ENCODE measurements at regions not wholly inside any gene's neighbourhood (a gene's known extent, or its start where the extent isn't known, plus 50 kb on each side); places are given as distances from the start of the nearest gene placed in this dataset.

DNA sequence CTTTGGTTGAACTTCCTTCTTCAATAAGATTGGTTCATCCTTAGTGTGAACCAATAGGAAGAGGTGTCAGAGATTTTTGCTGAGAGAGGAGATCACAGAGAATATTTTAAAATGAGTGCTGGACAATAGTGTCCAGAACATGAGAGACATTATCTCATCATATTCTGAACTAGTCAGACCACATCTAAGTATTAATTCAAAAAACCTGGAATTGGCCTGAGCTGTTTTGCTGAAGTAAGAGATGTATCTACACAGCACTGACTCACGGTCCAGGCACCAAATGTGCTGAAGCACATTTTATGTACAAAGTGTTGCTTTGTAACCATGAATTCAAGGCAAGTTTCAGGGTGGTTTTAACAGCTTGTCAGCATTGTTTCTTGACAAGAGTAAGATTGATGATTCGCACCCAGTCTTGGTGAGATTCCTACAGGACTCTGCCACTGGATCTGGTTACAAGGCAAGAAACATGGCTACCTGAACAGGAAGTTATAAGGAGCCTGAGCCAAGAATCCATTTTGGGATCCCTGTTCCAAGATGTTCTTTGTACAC, 178.2 kb upstream of the HEY2 start:
- no peak overlapping the region for H2AFZ ChIP-seq (ENCODE audit: insufficient read depth, low read depth, low read length, poor library complexity, severe bottlenecking)
- WGBS (ENCODE audit: insufficient coverage), result 84% methylated on average over 2 of the region's 2 CpGs

DNA sequence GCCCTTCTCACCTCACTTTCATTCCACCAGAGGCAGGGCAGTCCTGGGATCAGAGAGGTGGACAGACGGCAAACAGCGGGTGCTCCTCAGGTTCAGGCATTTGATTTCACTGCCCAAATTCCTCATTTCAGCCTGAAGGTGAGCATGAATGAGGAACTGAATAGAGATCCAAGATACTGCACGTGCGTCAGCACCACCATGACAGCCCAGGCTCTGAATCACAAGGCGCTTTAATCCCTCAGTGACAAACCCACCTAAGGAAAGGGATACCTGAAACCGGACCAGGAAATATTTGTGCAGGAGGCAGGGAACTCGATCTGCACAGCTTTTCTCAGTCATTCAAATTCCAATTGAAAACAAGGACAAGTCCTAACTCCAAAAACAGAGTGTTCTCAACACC, 174.8 kb upstream of the HEY2 start:
- Mint-ChIP-seq H3K27me3 (ENCODE audit: low read depth in 3 of 3) (peaks cover 1 to 3% (median 3%) of the 10 kb centered on the region in 3 donors), H3K27ac (no peak overlapping the region)

More for the DNA sequence above, 178.2 kb upstream of the HEY2 start:
- no peaks in the 10 kb centered on the region for H4K20me1 ChIP-seq (ENCODE audit: insufficient read depth, low read length)
- H3K27me3 Mint-ChIP-seq (ENCODE audit: low read depth in 3 of 3), result peaks cover 1 to 7% (median 5%) of the 10 kb centered on the region in 3 donors
- H3K9me3 Mint-ChIP-seq, result peaks cover 0 to 1% (median 0%) of the 10 kb centered on the region in 7 donors
- no peak overlapping the region for H3K4me3 ChIP-seq (replicated peaks in 1 of 3; ENCODE audit: low read depth in 2 of 3, low read length in 3 of 3)
- DNase-seq, result no peak
- H3K4me1 ChIP-seq (ENCODE audit: control insufficient read depth in 1 of 2, insufficient read depth in 2 of 2, low read length in 2 of 2), result no peaks in the 10 kb centered on the region
- no peaks in the 10 kb centered on the region for H3K36me3 ChIP-seq (replicated peaks in 1 of 2; ENCODE audit: control insufficient read depth in 1 of 2, insufficient read depth in 2 of 2, low read length in 2 of 2)
- no peak overlapping the region for H3K4me2 ChIP-seq (replicated peaks; ENCODE audit: extremely low read depth, low read length, poor library complexity, severe bottlenecking)
- no peaks in the 10 kb centered on the region for H3K9me3 ChIP-seq (replicated peaks in 1 of 2; ENCODE audit: control insufficient read depth in 1 of 2, insufficient read depth in 1 of 2, low read length in 2 of 2)
- no peaks in the 10 kb centered on the region for H3K79me2 ChIP-seq (ENCODE audit: insufficient read depth, low read length)
- no peaks in the 10 kb centered on the region for H3K36me3 Mint-ChIP-seq
- no peak overlapping the region for H3K27ac ChIP-seq (ENCODE audit: low read depth in 1 of 2, low read length in 2 of 2)
- H3K9ac ChIP-seq (ENCODE audit: insufficient read depth, low read length, poor library complexity, severe bottlenecking), result no peak overlapping the region
- no peak overlapping the region for H3K4me3 Mint-ChIP-seq
- H3K4me1 Mint-ChIP-seq, result no peaks in the 10 kb centered on the region
- TF ChIP-seq, protein P1, sequence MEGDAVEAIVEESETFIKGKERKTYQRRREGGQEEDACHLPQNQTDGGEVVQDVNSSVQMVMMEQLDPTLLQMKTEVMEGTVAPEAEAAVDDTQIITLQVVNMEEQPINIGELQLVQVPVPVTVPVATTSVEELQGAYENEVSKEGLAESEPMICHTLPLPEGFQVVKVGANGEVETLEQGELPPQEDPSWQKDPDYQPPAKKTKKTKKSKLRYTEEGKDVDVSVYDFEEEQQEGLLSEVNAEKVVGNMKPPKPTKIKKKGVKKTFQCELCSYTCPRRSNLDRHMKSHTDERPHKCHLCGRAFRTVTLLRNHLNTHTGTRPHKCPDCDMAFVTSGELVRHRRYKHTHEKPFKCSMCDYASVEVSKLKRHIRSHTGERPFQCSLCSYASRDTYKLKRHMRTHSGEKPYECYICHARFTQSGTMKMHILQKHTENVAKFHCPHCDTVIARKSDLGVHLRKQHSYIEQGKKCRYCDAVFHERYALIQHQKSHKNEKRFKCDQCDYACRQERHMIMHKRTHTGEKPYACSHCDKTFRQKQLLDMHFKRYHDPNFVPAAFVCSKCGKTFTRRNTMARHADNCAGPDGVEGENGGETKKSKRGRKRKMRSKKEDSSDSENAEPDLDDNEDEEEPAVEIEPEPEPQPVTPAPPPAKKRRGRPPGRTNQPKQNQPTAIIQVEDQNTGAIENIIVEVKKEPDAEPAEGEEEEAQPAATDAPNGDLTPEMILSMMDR (IDR thresholded peaks at IDR 0.05), result no peak
- intact Hi-C loops (cut with micrococcal nuclease), result no loop called here
- no peaks in the 10 kb centered on the region for H3K27me3 ChIP-seq (ENCODE audit: control insufficient read depth in 2 of 2, insufficient read depth in 2 of 2, low read length in 2 of 2)
- H3K27ac Mint-ChIP-seq, result no peak overlapping the region

More for the DNA sequence above, 174.8 kb upstream of the HEY2 start:
- no peaks in the 10 kb centered on the region for H3K9me3 ChIP-seq (replicated peaks in 1 of 2; ENCODE audit: control insufficient read depth in 1 of 2, insufficient read depth in 1 of 2, low read length in 2 of 2)
- intact Hi-C loops (cut with micrococcal nuclease), result no loop called here
- no peaks in the 10 kb centered on the region for H3K36me3 ChIP-seq (replicated peaks in 1 of 2; ENCODE audit: control insufficient read depth in 1 of 2, insufficient read depth in 2 of 2, low read length in 2 of 2)
- Mint-ChIP-seq H3K4me1 (no peaks in the 10 kb centered on the region), H3K36me3 (no peaks in the 10 kb centered on the region), H3K4me3 (no peak overlapping the region), H3K9me3 (peaks cover 0 to 4% (median 0%) of the 10 kb centered on the region in 7 donors)
- H3K4me2 ChIP-seq (replicated peaks; ENCODE audit: extremely low read depth, low read length, poor library complexity, severe bottlenecking), result no peak overlapping the region
- 78% methylated on average over 3 of the region's 7 CpGs for WGBS (ENCODE audit: insufficient coverage)
- no peaks in the 10 kb centered on the region for H3K27me3 ChIP-seq (ENCODE audit: control insufficient read depth in 2 of 2, insufficient read depth in 2 of 2, low read length in 2 of 2)
- H3K27ac ChIP-seq (ENCODE audit: low read depth in 1 of 2, low read length in 2 of 2), result no peak overlapping the region
- H2AFZ ChIP-seq (ENCODE audit: insufficient read depth, low read depth, low read length, poor library complexity, severe bottlenecking), result no peak overlapping the region
- no peak for DNase-seq
- H3K4me1 ChIP-seq (ENCODE audit: control insufficient read depth in 1 of 2, insufficient read depth in 2 of 2, low read length in 2 of 2), result no peaks in the 10 kb centered on the region
- no peak overlapping the region for H3K4me3 ChIP-seq (replicated peaks in 1 of 3; ENCODE audit: low read depth in 2 of 3, low read length in 3 of 3)
- H4K20me1 ChIP-seq (ENCODE audit: insufficient read depth, low read length), result no peaks in the 10 kb centered on the region
- TF ChIP-seq, protein P1 (IDR thresholded peaks at IDR 0.05), result no peak
- H3K9ac ChIP-seq (ENCODE audit: insufficient read depth, low read length, poor library complexity, severe bottlenecking), result no peak overlapping the region
- no peaks in the 10 kb centered on the region for H3K79me2 ChIP-seq (ENCODE audit: insufficient read depth, low read length)
